ENCODE measurements at regions not wholly inside any gene's neighbourhood (a gene's known extent, or its start where the extent isn't known, plus 50 kb on each side); places are given as distances from the start of the nearest gene placed in this dataset.
"Not testable (repeated sequence)": the region's sequence is repeated elsewhere in the genome, so short reads cannot be mapped to it uniquely, and the experiment has no call there.

GRCh38 chr4:132707955-132708354, 441.1 kb upstream of the PCDH10 start:
- DNase-seq: no peak

GRCh38 chr4:132709056-132709455, 440.0 kb upstream of the PCDH10 start:
- no peak for DNase-seq

GRCh38 chr4:132710971-132711370, 438.1 kb upstream of the PCDH10 start:
- no peak for DNase-seq

GRCh38 chr4:132737344-132737743, 411.8 kb upstream of the PCDH10 start:
- no peak for DNase-seq

- DNase-seq: no peak
These were observed 389.8 kb upstream of the PCDH10 start for GRCh38 chr4:132759199-132759780.

DNA sequence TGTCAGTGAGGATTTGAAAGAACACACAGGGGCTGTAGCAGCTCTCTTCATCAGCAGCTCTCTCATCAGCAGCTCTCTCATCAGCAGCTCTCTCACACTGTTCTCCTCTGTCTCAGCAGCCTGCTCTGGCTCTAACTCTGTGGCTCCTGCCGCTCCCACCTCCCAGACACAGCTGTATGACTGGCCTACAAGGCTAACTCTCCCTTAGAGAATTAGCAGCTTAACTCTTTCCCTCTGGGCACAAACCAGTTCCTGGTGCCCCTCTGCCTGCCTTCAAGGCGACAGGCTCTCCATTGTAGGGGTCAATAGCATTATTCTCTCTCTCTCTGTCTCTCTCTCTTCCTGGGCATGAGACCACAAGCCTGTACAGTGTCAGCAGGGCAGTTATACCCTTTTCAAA, 385.6 kb upstream of the PCDH10 start:
- no peak for DNase-seq

DNA sequence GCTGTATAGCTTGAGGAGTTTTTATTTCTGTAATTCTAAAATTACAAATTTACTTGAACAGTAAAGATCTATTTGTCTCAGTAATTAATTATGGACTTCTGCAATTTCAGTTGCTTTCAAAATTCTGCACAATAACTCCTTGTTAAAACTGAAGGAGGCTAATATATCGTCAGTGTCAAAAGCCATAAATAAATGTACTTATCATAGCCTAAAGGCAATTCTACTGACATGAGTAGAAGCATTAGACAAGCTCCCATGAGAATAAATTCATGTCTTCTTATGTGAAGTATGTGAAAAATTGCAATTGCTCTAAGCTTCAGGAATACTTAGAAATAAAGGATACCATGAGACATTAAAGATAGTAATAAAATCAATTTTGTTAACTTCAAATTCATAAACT, 381.2 kb upstream of the PCDH10 start:
- DNase-seq: no peak

DNA sequence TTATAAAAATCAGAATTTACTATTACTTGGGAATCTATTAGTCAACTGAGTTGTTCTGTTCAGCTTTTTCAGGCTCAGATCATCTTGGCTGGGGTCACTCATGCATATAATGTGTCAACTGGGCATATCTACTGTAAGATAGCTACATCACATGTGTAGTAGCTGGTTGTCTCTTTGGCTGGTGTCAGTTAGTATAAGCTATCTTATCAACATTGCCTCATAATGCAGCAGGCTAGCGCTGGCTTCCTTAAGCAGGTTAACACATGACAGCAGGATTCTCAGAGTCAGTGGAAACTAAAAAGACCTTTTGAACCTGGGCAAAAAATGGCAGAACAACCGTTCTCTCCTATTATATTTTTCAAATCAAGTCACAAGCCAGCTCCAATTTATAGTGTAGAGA, 378.3 kb upstream of the PCDH10 start:
- DNase-seq: no peak

DNA sequence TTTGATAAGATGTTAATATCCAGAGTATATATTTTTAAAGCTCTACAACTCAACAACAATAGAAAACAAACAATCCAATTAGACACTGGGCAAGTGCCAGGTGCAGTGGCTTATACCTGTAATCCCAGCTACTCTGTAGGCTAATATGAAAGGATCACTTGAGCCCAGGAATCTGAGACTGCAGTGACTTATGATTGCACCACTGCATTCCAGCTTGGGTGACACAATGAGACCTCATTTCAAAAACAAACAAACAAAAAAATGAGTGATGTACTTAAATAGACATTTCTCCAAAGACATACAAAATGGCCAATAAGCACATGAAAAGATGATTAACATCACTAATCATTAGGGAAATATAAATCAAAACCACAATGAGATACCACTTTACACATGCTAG, 356.8 kb upstream of the PCDH10 start:
- no peak for DNase-seq

- DNase-seq: no peak
These were observed 351.2 kb upstream of the PCDH10 start for GRCh38 chr4:132797856-132798255.

GRCh38 chr4:132809298-132810032, 339.6 kb upstream of the PCDH10 start:
- no peak for DNase-seq

- not testable (repeated sequence) for DNase-seq
These were observed 336.0 kb upstream of the PCDH10 start for GRCh38 chr4:132813061-132813460.

DNA sequence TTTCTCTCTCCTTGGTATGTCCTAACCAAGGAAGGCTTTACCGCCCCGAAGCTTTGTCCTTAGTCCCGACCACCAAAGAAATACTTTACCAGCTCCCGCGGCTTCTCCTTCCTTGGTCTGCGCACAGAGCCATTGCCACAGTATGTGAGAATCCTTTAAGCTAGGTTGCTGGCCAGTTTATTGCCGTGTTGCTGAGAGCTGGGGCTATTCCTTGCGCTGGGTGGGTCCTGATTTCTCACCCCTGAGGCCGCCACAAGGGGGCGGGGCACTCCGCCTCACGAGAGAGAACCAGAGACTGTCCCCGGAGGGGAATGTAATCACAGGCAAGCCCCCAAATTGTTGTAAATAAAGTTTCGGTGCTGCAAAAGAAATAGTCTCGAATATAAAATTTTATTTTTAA, 331.0 kb upstream of the PCDH10 start:
- peak; percentile 1 to 32 for DNase-seq

- no peak for DNase-seq
These were observed 325.7 kb upstream of the PCDH10 start for GRCh38 chr4:132823419-132823818.

- no peak for DNase-seq
These were observed 324.3 kb upstream of the PCDH10 start for GRCh38 chr4:132824761-132825160.

DNA sequence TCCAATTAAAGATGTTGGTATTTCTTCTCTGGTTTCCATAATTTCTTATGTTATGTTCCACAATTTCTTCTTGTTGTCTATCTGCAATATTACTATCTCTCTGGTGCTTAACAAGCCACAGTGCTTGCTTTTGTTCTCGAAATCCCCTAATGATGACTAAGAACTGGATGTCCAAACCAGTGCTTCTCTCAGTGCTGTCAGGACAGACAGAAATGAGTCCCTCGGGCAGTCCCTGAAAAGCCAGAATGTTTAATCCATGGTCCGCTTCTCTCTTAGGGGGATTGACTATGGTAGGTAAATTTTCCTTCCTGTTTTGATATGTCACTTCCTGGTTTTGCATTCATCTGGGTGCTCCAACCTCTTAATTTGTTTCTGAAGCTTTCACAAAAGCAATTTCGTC, 321.6 kb upstream of the PCDH10 start:
- no peak for DNase-seq

GRCh38 chr4:132838244-132838643, 310.9 kb upstream of the PCDH10 start:
- no peak for DNase-seq

GRCh38 chr4:132839070-132839469, 310.0 kb upstream of the PCDH10 start:
- DNase-seq: no peak

- no peak for DNase-seq
These were observed 289.2 kb upstream of the PCDH10 start for GRCh38 chr4:132859929-132860328.

- DNase-seq: no peak
These were observed 288.1 kb upstream of the PCDH10 start for GRCh38 chr4:132860976-132861375.

DNA sequence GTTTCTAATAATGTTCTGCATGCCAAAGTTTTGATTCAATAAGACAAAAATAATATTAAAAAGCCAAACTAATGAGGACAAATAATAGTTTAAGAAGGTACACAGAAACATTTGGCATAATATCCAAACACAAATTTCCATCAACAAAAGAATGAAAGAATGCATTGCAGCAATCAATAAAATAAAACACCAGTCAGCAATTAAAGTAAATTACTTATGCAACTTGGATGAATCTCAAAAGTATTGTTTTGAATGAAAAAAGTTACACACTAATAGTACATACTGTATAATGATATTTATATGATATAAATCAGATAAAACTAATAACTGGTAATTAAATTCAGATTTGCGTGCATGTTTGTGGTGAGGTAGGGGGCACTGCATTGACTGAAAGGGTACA, 285.5 kb upstream of the PCDH10 start:
- no peak for DNase-seq

DNA sequence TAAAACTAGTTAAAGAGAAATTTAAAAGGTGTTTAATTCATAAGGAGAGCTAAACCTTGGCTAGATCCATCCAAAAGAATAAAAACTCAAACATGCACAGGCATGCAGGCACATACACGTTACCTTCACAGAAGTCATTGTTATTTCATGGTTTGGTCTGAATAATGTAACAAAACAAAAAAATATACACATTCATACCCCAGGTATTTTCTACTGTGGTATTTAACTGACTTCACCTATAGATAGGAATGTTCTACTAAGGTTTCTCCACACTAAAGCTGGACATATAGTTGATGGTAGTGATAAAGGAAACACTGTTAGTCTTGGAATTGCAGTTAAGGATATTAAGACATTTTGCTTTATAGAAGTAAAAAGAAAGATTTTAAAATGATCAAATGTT, 283.6 kb upstream of the PCDH10 start:
- no peak for DNase-seq

- DNase-seq: no peak
These were observed 283.2 kb upstream of the PCDH10 start for GRCh38 chr4:132865922-132866321.

DNA sequence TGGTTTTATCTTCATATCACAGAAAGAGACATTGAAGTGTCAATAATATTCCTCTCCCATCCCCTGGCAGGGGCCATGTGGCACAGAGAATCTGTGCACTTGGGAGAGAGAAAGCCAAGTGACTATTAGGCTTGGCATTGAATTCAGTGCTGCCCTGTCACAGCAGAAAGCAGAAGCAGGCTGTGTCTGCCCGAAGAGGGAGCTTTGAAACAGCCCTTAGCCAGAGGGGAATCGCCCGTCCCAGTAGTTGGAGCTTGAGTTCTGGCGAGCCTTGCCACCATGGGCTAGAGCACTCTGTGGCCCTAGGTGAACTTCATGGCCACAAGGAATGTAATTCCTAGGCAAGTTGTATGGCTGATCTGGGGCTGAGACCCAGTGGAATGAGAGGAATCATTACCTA, 282.5 kb upstream of the PCDH10 start:
- no peak for DNase-seq

DNA sequence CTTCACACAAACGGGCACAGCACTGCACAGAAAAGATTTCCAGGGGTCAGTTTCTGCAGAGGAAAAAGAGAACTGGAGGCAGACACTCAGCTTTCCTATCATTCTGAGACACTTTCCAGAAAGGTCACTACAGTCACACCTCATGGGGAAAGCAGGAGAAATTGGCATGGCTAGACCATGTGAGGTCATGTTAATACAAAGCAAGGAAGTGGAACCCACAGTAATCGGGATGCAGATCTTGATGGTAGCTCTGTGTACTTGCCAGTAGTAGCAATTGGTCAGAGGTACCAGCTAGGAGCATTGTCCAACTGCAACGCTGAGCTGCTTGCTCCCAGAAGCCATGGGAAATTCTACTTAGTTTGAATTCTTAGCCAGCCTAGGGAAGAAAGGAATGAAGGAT, 255.3 kb upstream of the PCDH10 start:
- DNase-seq: no peak
